ENCODE measurements at regions not wholly inside any gene's neighbourhood (a gene's known extent, or its start where the extent isn't known, plus 50 kb on each side); places are given as distances from the start of the nearest gene placed in this dataset.

- no peak for ATAC-seq
Observed at GRCh38 chr19:30083125-30083681, 141.2 kb downstream of the URI1 start.

DNA sequence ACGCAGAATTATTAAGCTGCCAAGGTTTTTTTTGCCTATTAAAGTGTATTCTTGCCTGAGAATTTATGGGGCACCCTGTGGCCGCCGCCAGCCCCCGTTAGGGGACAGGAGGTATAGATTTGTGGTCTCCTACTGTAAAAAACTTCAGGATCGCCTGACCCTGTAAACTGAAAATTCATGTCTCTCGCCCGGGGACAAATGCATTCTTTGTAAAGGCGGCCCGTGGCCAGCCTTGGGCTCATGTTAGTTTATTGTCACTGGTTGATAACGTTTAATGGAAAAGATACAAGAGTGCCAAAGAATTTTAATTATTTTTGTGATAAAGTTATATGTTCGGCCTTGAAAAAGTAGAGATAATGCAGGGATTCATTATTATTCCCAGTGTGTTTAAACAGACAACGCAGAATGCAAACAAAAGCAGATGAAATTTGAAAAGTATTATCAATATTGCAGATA, 141.7 kb downstream of the URI1 start:
- no peak for ATAC-seq

GRCh38 chr19:30084390-30084819, 142.4 kb downstream of the URI1 start:
- ATAC-seq: no peak

- no peak for ATAC-seq
Observed at GRCh38 chr19:30085394-30085793, 143.4 kb downstream of the URI1 start.

DNA sequence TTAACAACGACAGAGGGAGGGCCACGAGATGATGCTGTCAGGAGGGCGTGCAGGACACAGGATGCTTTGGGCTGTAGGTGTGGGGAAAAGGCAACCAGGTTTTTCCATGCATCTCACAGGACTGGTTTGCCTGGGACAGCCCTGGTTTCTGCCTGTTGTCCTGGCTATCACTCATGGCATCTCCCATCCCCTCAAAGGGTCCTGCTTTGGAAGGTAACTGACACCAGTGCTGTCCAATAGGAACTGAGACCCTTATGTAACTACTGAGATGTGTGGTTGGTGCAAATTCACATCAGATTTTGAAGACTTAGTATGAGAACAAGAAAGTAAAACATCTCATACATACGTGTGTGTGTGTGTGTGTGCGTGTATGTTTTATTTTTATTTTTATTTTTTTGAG, 144.2 kb downstream of the URI1 start:
- ATAC-seq: no peak

DNA sequence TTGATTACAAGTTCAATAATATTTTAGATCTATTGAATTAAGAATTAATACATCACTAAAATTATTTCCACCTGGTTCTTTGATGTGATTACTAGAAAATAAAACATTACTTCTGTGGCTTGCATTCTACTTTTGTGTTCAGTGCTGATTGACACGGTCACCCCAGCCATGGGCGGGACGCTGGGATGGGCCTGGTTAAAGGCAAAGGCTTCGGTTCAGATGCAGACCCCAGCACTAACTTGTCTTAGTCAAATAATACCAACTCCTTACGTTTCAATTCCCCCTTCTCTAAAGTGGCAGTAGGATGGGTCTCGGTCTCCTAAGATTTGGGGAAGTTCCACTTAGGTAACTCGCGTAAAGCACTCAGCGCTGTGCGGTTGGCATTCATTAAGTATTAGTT, 144.9 kb downstream of the URI1 start:
- ATAC-seq: no peak

- no peak for ATAC-seq
Observed at GRCh38 chr19:30087381-30088138, 145.5 kb downstream of the URI1 start.

DNA sequence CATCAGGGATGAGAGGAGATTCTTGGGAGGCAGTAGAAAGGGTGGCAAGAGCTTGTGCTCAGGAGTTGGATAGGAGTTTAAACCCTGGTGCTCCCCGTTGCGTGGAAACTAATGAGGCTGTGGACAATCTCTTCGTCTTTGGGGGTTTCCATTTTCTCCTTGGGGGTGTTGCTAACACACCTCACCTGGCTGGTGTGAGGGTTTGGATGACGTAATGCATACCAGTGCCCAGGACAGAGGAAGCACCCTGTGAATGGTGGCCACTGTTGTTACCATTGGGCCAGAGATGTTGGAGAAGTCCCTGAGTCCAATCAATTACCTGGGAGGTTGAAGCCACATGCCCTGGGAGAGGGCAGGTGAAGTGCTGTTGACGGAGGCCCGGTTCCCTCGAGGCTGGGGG, 146.5 kb downstream of the URI1 start:
- no peak for ATAC-seq

- no peak for ATAC-seq
Observed at GRCh38 chr19:30089086-30089665, 147.1 kb downstream of the URI1 start.

- no peak for ATAC-seq
Observed at GRCh38 chr19:30090476-30090875, 148.4 kb downstream of the URI1 start.

- ATAC-seq: no peak
Observed at GRCh38 chr19:30090963-30091362, 148.9 kb downstream of the URI1 start.

DNA sequence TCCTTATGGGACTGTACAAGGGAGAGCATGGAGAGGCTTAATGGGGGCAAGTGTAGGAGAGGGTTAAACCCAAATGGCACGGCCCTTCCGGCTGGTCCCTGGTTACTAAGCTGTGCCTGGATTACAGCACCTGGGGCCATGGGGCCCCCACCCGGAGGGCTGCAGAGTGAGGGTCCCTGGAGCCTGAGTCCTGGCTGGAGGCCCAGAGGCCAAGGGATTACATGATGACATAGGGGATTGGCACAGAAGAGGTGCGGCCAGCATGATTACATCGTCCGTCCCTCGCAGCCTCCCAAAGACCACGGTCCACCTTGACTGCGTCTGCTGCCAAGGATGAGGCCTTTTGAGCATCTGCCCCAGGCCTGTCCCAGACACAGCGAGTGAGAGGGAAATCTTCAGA, 149.4 kb downstream of the URI1 start:
- no peak for ATAC-seq

DNA sequence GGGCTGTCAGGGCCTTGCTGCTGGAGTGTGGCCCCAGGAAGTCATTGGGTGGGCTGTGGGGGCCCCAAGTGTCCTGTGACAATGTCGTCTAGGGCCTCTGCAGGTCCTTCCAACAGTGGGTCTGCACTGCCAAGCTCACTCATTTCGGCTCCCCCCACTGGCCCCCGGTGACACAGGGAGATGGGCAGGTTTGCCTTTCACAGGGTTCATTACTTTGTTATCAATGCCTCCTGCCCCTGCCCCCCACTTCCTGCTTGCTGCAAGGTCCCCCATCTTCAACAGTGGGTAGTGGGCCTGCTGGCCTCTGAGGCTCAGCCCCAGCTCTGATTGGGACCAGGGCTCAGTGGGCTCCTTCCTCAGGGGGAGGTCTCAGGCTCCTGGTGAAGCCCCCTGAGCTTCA, 149.8 kb downstream of the URI1 start:
- no peak for ATAC-seq

DNA sequence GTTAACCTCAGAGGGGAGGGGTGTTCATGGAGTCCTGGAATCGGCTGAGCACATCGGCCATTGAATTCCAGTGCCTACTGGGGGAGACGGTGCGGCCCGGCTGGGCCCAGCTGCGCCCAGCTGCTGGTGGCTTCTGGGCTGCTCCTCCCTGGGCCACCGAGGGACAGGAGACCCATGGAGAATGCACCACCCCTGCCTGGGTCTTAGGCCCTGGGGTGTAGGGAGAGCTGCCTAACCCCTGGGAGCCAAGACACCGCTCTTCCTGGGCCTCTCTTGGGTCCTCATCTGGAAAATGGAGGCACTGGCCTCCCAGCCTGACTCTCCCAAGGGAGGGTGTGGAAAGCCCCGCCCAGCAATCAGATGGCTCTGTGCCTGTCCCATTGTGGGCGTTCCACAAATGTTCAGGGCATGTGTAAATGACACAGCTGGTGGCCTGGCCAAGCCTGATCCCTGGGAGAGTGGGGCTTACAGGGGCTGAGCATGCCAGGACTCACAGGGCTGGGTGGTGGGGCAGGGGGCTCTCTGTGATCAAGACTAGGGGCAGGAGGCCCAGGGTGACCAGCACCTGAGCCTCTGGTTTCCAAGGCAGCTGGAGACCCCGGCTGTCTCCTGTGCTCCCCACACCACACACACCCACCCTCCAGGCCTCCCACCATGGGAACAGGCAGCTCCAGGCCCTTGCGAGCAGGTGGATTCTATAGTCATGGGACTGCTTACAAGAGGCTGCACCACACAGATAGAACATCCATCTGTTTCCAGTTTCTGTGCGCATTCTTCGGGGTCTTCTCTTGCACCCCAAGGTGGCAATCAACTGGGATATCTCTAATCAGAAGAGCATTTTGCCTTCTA, 150.9 kb downstream of the URI1 start:
- ATAC-seq: no peak

GRCh38 chr19:30093966-30094755, 152.1 kb downstream of the URI1 start:
- no peak for ATAC-seq

- ATAC-seq: no peak
Observed at GRCh38 chr19:30094756-30095140, 152.7 kb downstream of the URI1 start.

DNA sequence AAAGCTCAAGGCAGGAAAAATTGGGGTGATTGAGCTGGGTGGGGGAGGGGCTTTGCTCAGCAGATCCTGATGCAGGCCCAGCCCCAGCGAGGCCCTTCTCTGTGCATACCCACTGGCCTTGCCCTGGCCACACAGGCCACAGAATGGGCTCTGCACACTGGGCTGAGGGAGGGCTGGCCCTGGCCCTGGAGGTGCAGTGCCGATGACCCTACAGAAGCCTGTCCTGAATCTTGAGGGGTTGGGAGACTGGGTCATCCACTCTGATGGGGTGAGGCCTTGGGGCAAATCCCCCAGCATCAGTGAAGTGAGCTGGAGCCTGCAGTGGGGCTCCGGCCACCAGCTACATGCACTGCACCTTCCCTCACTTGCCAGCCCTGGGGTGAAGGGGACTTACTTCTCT, 153.1 kb downstream of the URI1 start:
- no peak for ATAC-seq

DNA sequence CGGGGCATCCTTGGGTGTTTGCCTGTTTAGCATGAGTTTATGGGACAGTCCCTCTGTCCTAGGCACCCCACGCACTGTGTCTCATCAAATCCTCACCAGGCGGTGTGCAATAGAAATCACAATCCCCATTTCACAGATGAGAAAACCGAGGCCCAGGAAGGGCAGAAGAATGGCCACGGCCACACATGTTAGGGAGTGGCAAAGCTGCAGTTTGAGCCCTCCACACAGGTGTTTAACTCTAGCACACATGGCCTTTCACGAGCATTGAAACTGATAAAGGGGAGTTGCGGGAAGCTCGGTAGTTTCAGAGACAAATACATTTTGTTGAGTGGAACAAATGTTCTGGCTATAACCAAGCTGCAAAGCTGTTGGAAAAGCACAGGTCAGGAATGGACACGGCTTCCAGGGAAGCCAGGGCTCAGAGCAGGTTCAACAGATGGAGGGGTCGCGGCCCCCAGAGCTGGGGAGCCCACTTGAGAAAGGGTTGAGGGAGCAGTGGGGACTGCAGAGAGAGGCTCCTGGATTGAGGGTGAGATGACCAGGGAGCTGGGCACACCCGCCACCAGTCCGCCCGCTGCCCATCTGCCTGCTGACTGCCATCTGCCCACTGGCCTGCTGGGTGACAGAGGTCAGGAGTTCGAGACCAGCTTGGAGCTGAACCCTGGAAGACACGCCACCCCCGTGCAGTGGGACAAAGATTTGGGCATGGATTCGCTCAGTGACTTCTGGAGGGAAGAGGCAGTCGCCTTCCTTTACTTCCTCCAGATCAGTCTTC, 154.7 kb downstream of the URI1 start:
- ATAC-seq: no peak

DNA sequence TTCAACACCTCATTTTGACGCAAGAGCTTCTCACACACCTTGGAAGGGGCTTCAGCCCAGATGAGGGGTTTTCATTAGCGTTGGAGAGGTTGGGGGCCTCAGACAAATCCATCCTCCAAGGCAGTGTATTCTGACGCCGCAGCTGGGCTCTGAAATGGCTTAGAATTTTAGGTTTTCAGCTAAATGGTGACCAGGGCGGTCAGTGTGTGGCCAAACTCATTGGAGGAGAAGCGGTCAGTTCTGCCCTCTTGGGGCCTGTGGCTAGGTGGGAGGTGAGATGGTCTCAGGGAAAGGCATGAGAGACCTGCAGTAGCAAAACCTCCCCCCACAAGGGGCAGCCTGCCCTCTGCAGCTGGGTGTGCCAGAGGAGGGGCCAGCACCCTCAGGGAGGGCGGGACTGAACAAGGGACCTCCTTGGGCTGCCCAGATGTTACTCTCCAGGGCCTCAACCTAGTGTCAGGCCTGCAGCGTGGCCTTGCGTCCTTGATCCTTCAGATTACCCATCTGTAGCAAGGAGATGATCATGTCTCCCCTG, 155.8 kb downstream of the URI1 start:
- no peak for ATAC-seq

DNA sequence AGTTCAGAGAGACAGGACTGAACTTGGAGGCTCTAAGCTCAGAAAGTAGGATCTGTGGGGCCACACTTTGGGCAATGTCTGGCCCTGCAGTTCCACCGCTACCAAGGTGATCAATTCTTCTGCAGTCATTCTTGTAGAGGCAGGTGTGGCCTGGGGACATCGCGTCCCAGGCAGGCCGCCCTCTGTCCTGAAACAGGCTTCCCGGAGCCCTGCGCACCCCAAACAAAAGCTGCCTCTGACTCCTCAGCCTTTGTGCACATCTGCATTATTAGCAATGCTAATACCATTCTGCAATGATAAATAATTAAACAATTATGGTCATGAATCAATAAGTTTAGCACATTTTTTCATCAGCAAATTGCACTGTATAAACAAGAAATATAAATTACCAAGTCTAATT, 160.2 kb downstream of the URI1 start:
- ATAC-seq: no peak

DNA sequence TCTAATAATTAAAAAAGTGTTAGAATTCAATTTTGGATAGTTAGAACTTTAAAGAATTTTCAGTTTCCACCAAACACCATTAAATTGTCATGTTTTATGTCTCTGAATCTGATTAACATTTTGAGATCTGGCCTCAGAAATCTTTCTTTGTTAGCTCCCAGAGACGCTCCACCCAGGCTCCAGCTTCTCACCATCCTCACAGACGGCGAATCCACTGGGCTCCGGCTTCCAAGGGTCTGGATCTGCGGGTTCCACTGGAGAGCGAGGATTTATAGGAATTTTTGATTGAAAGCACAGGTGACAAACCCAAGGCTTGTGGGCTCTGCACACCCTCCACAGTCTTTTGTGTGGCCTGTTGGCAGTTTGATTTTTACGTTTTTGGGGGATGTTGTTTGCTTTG, 160.6 kb downstream of the URI1 start:
- no peak for ATAC-seq
